ENCODE measurements at regions not wholly inside any gene's neighbourhood (a gene's known extent, or its start where the extent isn't known, plus 50 kb on each side); places are given as distances from the start of the nearest gene placed in this dataset.

GRCh38 chr12:123100882-123101281, 50.0 kb downstream of the PITPNM2 start:
- Histone ChIP-seq H3K4me1 (peaks cover 42 to 95% (median 88%) of the 10 kb centered on the region in 10 experiments), H3K4me3 (no peak overlapping the region), H3K36me3 (peaks cover 0 to 8% (median 0%) of the 10 kb centered on the region in 11 experiments; a peak in 2 of 22 replicates), H3K9me3 (replicated peaks in 1 of 11) (no peaks in the 10 kb centered on the region), H3K4me2 (peak overlapping the region in 10 of 11 experiments; percentile 24 to 89 (median 69); a peak in 20 of 22 replicates), H3K27me3 (no peaks in the 10 kb centered on the region), H3K9ac (no peak overlapping the region), H4K20me1 (peaks cover 0 to 35% (median 0%) of the 10 kb centered on the region in 11 experiments; a peak in 4 of 22 replicates), H3K27ac (no peak overlapping the region)
- no peak for TF ChIP-seq Cebpa-rat (IDR thresholded peaks at IDR 0.05)

- Histone ChIP-seq H3K4me3 (no peak overlapping the region), H3K36me3 (peaks cover 0 to 7% (median 0%) of the 10 kb centered on the region in 11 experiments; a peak in 2 of 22 replicates), H3K4me1 (peaks cover 38 to 95% (median 87%) of the 10 kb centered on the region in 10 experiments), H3K27ac (no peak overlapping the region), H3K9me3 (replicated peaks in 1 of 11) (no peaks in the 10 kb centered on the region), H3K4me2 (peak overlapping the region in 9 of 11 experiments; percentile 49 to 89 (median 71); a peak in 17 of 22 replicates), H3K9ac (no peak overlapping the region), H4K20me1 (peaks cover 0 to 35% (median 0%) of the 10 kb centered on the region in 11 experiments; a peak in 4 of 22 replicates), H3K27me3 (no peaks in the 10 kb centered on the region)
- no peak for TF ChIP-seq Cebpa-rat (IDR thresholded peaks at IDR 0.05)
Observed at GRCh38 chr12:123100450-123100849, 50.4 kb downstream of the PITPNM2 start.

GRCh38 chr12:123099560-123100192, 51.2 kb downstream of the PITPNM2 start:
- H3K4me2 ChIP-seq = peak overlapping the region in 10 of 11 experiments; percentile 14 to 89 (median 69); a peak in 18 of 22 replicates
- peaks cover 0 to 6% (median 0%) of the 10 kb centered on the region in 11 experiments; a peak in 2 of 22 replicates for H3K36me3 ChIP-seq
- H3K27ac ChIP-seq = peak overlapping the region in 1 of 11 experiments; percentile 55; a peak in 1 of 22 replicates
- peak overlapping the region in 4 of 11 experiments; percentile 6 to 32 (median 18); a peak in 2 of 22 replicates for H3K9ac ChIP-seq
- no peaks in the 10 kb centered on the region for H3K27me3 ChIP-seq
- TF ChIP-seq Cebpa-rat (IDR thresholded peaks at IDR 0.05) = no peak
- peaks cover 0 to 35% (median 0%) of the 10 kb centered on the region in 11 experiments; a peak in 4 of 22 replicates for H4K20me1 ChIP-seq
- peaks cover 37 to 94% (median 84%) of the 10 kb centered on the region in 10 experiments for H3K4me1 ChIP-seq
- no peaks in the 10 kb centered on the region for H3K9me3 ChIP-seq (replicated peaks in 1 of 11)
- H3K4me3 ChIP-seq = no peak overlapping the region

GRCh38 chr12:123098780-123099179, 52.1 kb downstream of the PITPNM2 start:
- H4K20me1 ChIP-seq = peaks cover 0 to 35% (median 0%) of the 10 kb centered on the region in 11 experiments; a peak in 4 of 22 replicates
- peaks cover 0 to 12% (median 0%) of the 10 kb centered on the region in 11 experiments; a peak in 2 of 22 replicates for H3K36me3 ChIP-seq
- H3K4me3 ChIP-seq = no peak overlapping the region
- TF ChIP-seq Cebpa-rat (IDR thresholded peaks at IDR 0.05) = no peak
- peak overlapping the region; percentile 4 to 89 (median 67); a peak in 20 of 22 replicates for H3K4me2 ChIP-seq
- H3K27ac ChIP-seq = no peak overlapping the region
- no peaks in the 10 kb centered on the region for H3K27me3 ChIP-seq
- H3K9me3 ChIP-seq (replicated peaks in 1 of 11) = no peaks in the 10 kb centered on the region
- H3K9ac ChIP-seq = peak overlapping the region in 3 of 11 experiments; percentile 12 to 34 (median 32); a peak in 3 of 22 replicates
- peaks cover 37 to 98% (median 83%) of the 10 kb centered on the region in 10 experiments for H3K4me1 ChIP-seq

- H3K4me1 ChIP-seq = peaks cover 37 to 87% (median 73%) of the 10 kb centered on the region in 10 experiments
- no peaks in the 10 kb centered on the region for H3K9me3 ChIP-seq (replicated peaks in 1 of 11)
- H3K36me3 ChIP-seq = peaks cover 0 to 12% (median 0%) of the 10 kb centered on the region in 11 experiments; a peak in 2 of 22 replicates
- H3K9ac ChIP-seq = peak overlapping the region in 4 of 11 experiments; percentile 21 to 42 (median 34); a peak in 4 of 22 replicates
- H3K27me3 ChIP-seq = no peaks in the 10 kb centered on the region
- peak overlapping the region in 1 of 11 experiments; percentile 46; a peak in 1 of 22 replicates for H3K27ac ChIP-seq
- H3K4me2 ChIP-seq = peak overlapping the region; percentile 19 to 89 (median 67)
- H4K20me1 ChIP-seq = peaks cover 0 to 35% (median 0%) of the 10 kb centered on the region in 11 experiments; a peak in 4 of 22 replicates
- H3K4me3 ChIP-seq = no peak overlapping the region
- no peak for TF ChIP-seq Cebpa-rat (IDR thresholded peaks at IDR 0.05)
Observed at GRCh38 chr12:123097561-123098084, 53.3 kb downstream of the PITPNM2 start.

- Histone ChIP-seq H3K4me3 (no peak overlapping the region), H3K36me3 (peaks cover 0 to 12% (median 0%) of the 10 kb centered on the region in 11 experiments; a peak in 2 of 22 replicates), H3K27me3 (no peaks in the 10 kb centered on the region), H3K27ac (no peak overlapping the region), H3K4me1 (peaks cover 37 to 78% (median 67%) of the 10 kb centered on the region in 10 experiments), H3K9me3 (replicated peaks in 1 of 11) (no peaks in the 10 kb centered on the region), H4K20me1 (peaks cover 0 to 35% (median 0%) of the 10 kb centered on the region in 11 experiments; a peak in 4 of 22 replicates), H3K9ac (no peak overlapping the region), H3K4me2 (peak overlapping the region in 4 of 11 experiments; percentile 20 to 89 (median 78); a peak in 4 of 22 replicates)
- TF ChIP-seq Cebpa-rat (IDR thresholded peaks at IDR 0.05) = no peak
Observed at GRCh38 chr12:123096741-123097140, 54.1 kb downstream of the PITPNM2 start.

- H3K36me3 ChIP-seq = peaks cover 0 to 12% (median 0%) of the 10 kb centered on the region in 11 experiments; a peak in 4 of 22 replicates
- H3K4me1 ChIP-seq = peaks cover 36 to 73% (median 64%) of the 10 kb centered on the region in 10 experiments
- H3K9me3 ChIP-seq (replicated peaks in 1 of 11) = no peaks in the 10 kb centered on the region
- no peak overlapping the region for H3K27ac ChIP-seq
- no peak overlapping the region for H3K9ac ChIP-seq
- no peaks in the 10 kb centered on the region for H3K27me3 ChIP-seq
- H4K20me1 ChIP-seq = peaks cover 0 to 35% (median 0%) of the 10 kb centered on the region in 11 experiments; a peak in 4 of 22 replicates
- peak overlapping the region in 6 of 11 experiments; percentile 11 to 39 (median 24); a peak in 8 of 22 replicates for H3K4me2 ChIP-seq
- no peak overlapping the region for H3K4me3 ChIP-seq
- 0 out of 22 replicates have a peak, but pooled peaks of 1 of the 11 experiments have one; percentile 29 for TF ChIP-seq Cebpa-rat (IDR thresholded peaks at IDR 0.05)
Observed at GRCh38 chr12:123096182-123096581, 54.7 kb downstream of the PITPNM2 start.

- Histone ChIP-seq H3K27me3 (no peaks in the 10 kb centered on the region), H3K4me3 (no peak overlapping the region), H3K36me3 (peaks cover 0 to 12% (median 0%) of the 10 kb centered on the region in 11 experiments; a peak in 5 of 22 replicates), H3K27ac (no peak overlapping the region), H3K4me2 (peak overlapping the region in 6 of 11 experiments; percentile 11 to 39 (median 24); a peak in 7 of 22 replicates), H3K4me1 (peaks cover 35 to 72% (median 61%) of the 10 kb centered on the region in 10 experiments), H4K20me1 (peaks cover 0 to 26% (median 0%) of the 10 kb centered on the region in 11 experiments; a peak in 3 of 22 replicates), H3K9me3 (replicated peaks in 1 of 11) (no peaks in the 10 kb centered on the region; a peak in 1 of 22 replicates), H3K9ac (no peak overlapping the region)
- no peak for TF ChIP-seq Cebpa-rat (IDR thresholded peaks at IDR 0.05)
Observed at GRCh38 chr12:123095078-123095881, 55.6 kb downstream of the PITPNM2 start.

Data from BLaER1 treated with 17β-estradiol and CSF1 and Interleukin-3, amounts not matched to agents 10 nM and 100 nM (cell line).